Loucy (cell line): ENCODE measurements at regions not wholly inside any gene's neighbourhood (a gene's known extent, or its start where the extent isn't known, plus 50 kb on each side); places are given as distances from the start of the nearest gene placed in this dataset.

ENCODE experiments used
- EZH2phosphoT487 ChIP-seq: fragments of 200-600 bp; IDR thresholded peaks from 2 replicates; pipeline ENCODE4 v1.6.1; 2018; ENCODE audit warnings: antibody characterized with exemption, mild to moderate bottlenecking, moderate library complexity, borderline replicate concordance
- TF ChIP-seq, protein P1 (sequence below): fragments of 200-600 bp; sonication (generic); conservative IDR thresholded peaks from 2 replicates; pipeline ENCODE4 v1.5.1; 2014; ENCODE audit warnings: mild to moderate bottlenecking, antibody characterized with exemption, low read length

DNA sequence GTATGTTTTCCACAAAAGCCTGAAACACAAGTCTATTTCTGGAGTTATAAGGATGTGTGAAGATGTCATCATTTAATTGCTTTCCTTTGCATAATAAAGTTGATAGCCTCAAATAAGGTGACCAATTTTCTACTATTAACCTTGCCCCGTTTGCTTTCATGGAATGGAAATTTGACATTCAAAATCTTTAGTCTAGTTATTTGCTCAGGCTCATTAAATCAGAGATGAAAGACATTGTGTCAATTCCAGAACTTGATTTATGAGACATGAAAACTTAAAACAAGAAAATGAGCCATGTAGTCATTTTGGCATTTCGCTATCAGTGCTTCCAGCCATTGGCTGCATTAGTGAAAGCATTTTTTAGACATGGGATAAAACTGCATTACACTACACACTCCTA is 91.5 kb upstream of the ZSWIM2 start:
- TF ChIP-seq, protein P1, sequence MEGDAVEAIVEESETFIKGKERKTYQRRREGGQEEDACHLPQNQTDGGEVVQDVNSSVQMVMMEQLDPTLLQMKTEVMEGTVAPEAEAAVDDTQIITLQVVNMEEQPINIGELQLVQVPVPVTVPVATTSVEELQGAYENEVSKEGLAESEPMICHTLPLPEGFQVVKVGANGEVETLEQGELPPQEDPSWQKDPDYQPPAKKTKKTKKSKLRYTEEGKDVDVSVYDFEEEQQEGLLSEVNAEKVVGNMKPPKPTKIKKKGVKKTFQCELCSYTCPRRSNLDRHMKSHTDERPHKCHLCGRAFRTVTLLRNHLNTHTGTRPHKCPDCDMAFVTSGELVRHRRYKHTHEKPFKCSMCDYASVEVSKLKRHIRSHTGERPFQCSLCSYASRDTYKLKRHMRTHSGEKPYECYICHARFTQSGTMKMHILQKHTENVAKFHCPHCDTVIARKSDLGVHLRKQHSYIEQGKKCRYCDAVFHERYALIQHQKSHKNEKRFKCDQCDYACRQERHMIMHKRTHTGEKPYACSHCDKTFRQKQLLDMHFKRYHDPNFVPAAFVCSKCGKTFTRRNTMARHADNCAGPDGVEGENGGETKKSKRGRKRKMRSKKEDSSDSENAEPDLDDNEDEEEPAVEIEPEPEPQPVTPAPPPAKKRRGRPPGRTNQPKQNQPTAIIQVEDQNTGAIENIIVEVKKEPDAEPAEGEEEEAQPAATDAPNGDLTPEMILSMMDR = no peak
- TF ChIP-seq EZH2phosphoT487 = no peak
